ENCODE measurements at regions not wholly inside any gene's neighbourhood (a gene's known extent, or its start where the extent isn't known, plus 50 kb on each side); places are given as distances from the start of the nearest gene placed in this dataset.

GRCh38 chr21:43312011-43312410 lies 114.9 kb downstream of the SIK1 start:
- H3K9ac ChIP-seq (ENCODE audit: low read length): no peak overlapping the region
- no peaks in the 10 kb centered on the region for H3K9me3 ChIP-seq (ENCODE audit: low read length)
- no peak overlapping the region for H3K27ac ChIP-seq (ENCODE audit: low read depth, low read length)
- no peaks in the 10 kb centered on the region for H3K36me3 ChIP-seq (ENCODE audit: insufficient read depth, low read length)
- H3K27me3 ChIP-seq (ENCODE audit: control insufficient read depth in 1 of 2, insufficient read depth in 2 of 2, low read length in 2 of 2): no peaks in the 10 kb centered on the region
- H3K4me3 ChIP-seq (ENCODE audit: low read depth in 1 of 2, low read length in 2 of 2): no peak overlapping the region
- no peaks in the 10 kb centered on the region for H3K4me1 ChIP-seq (ENCODE audit: insufficient read depth, low read length)

GRCh38 chr21:43311301-43311817 lies 115.6 kb downstream of the SIK1 start:
- Histone ChIP-seq H3K27me3 (ENCODE audit: control insufficient read depth in 1 of 2, insufficient read depth in 2 of 2, low read length in 2 of 2) (no peaks in the 10 kb centered on the region), H3K27ac (ENCODE audit: low read depth, low read length) (no peak overlapping the region), H3K4me3 (ENCODE audit: low read depth in 1 of 2, low read length in 2 of 2) (no peak overlapping the region), H3K9ac (ENCODE audit: low read length) (no peak overlapping the region), H3K36me3 (ENCODE audit: insufficient read depth, low read length) (no peaks in the 10 kb centered on the region), H3K9me3 (ENCODE audit: low read length) (no peaks in the 10 kb centered on the region), H3K4me1 (ENCODE audit: insufficient read depth, low read length) (no peaks in the 10 kb centered on the region)

- Histone ChIP-seq H3K36me3 (ENCODE audit: insufficient read depth, low read length) (no peaks in the 10 kb centered on the region), H3K4me1 (ENCODE audit: insufficient read depth, low read length) (no peaks in the 10 kb centered on the region), H3K4me3 (ENCODE audit: low read depth in 1 of 2, low read length in 2 of 2) (no peak overlapping the region), H3K27me3 (ENCODE audit: control insufficient read depth in 1 of 2, insufficient read depth in 2 of 2, low read length in 2 of 2) (no peaks in the 10 kb centered on the region), H3K9ac (ENCODE audit: low read length) (no peak overlapping the region), H3K9me3 (ENCODE audit: low read length) (no peaks in the 10 kb centered on the region), H3K27ac (ENCODE audit: low read depth, low read length) (no peak overlapping the region)
Measured at GRCh38 chr21:43308815-43309283, 118.1 kb downstream of the SIK1 start.

- no peaks in the 10 kb centered on the region for H3K36me3 ChIP-seq (ENCODE audit: insufficient read depth, low read length)
- H3K27me3 ChIP-seq (ENCODE audit: control insufficient read depth in 1 of 2, insufficient read depth in 2 of 2, low read length in 2 of 2): no peaks in the 10 kb centered on the region
- no peak overlapping the region for H3K27ac ChIP-seq (ENCODE audit: low read depth, low read length)
- H3K9me3 ChIP-seq (ENCODE audit: low read length): no peaks in the 10 kb centered on the region
- no peak overlapping the region for H3K4me3 ChIP-seq (ENCODE audit: low read depth in 1 of 2, low read length in 2 of 2)
- H3K9ac ChIP-seq (ENCODE audit: low read length): no peak overlapping the region
- H3K4me1 ChIP-seq (ENCODE audit: insufficient read depth, low read length): no peaks in the 10 kb centered on the region
Measured at GRCh38 chr21:43308101-43308814, 118.7 kb downstream of the SIK1 start.

GRCh38 chr21:43307677-43308070 lies 119.3 kb downstream of the SIK1 start:
- Histone ChIP-seq H3K36me3 (ENCODE audit: insufficient read depth, low read length) (no peaks in the 10 kb centered on the region), H3K9ac (ENCODE audit: low read length) (no peak overlapping the region), H3K4me1 (ENCODE audit: insufficient read depth, low read length) (no peaks in the 10 kb centered on the region), H3K27ac (ENCODE audit: low read depth, low read length) (no peak overlapping the region), H3K4me3 (ENCODE audit: low read depth in 1 of 2, low read length in 2 of 2) (no peak overlapping the region), H3K27me3 (ENCODE audit: control insufficient read depth in 1 of 2, insufficient read depth in 2 of 2, low read length in 2 of 2) (no peaks in the 10 kb centered on the region), H3K9me3 (ENCODE audit: low read length) (no peaks in the 10 kb centered on the region)

- H3K27me3 ChIP-seq (ENCODE audit: control insufficient read depth in 1 of 2, insufficient read depth in 2 of 2, low read length in 2 of 2): no peaks in the 10 kb centered on the region
- no peak overlapping the region for H3K9ac ChIP-seq (ENCODE audit: low read length)
- no peaks in the 10 kb centered on the region for H3K4me1 ChIP-seq (ENCODE audit: insufficient read depth, low read length)
- H3K4me3 ChIP-seq (ENCODE audit: low read depth in 1 of 2, low read length in 2 of 2): no peak overlapping the region
- no peak overlapping the region for H3K27ac ChIP-seq (ENCODE audit: low read depth, low read length)
- no peaks in the 10 kb centered on the region for H3K36me3 ChIP-seq (ENCODE audit: insufficient read depth, low read length)
- no peaks in the 10 kb centered on the region for H3K9me3 ChIP-seq (ENCODE audit: low read length)
Measured at GRCh38 chr21:43306911-43307676, 119.8 kb downstream of the SIK1 start.

- no peaks in the 10 kb centered on the region for H3K4me1 ChIP-seq (ENCODE audit: insufficient read depth, low read length)
- no peaks in the 10 kb centered on the region for H3K9me3 ChIP-seq (ENCODE audit: low read length)
- no peak overlapping the region for H3K9ac ChIP-seq (ENCODE audit: low read length)
- H3K36me3 ChIP-seq (ENCODE audit: insufficient read depth, low read length): no peaks in the 10 kb centered on the region
- H3K27me3 ChIP-seq (ENCODE audit: control insufficient read depth in 1 of 2, insufficient read depth in 2 of 2, low read length in 2 of 2): no peaks in the 10 kb centered on the region
- H3K27ac ChIP-seq (ENCODE audit: low read depth, low read length): no peak overlapping the region
- no peak overlapping the region for H3K4me3 ChIP-seq (ENCODE audit: low read depth in 1 of 2, low read length in 2 of 2)
Measured at GRCh38 chr21:43306391-43306790, 120.5 kb downstream of the SIK1 start.

GRCh38 chr21:43305811-43306311 lies 121.1 kb downstream of the SIK1 start:
- Histone ChIP-seq H3K9ac (ENCODE audit: low read length) (no peak overlapping the region), H3K4me3 (ENCODE audit: low read depth in 1 of 2, low read length in 2 of 2) (no peak overlapping the region), H3K9me3 (ENCODE audit: low read length) (no peaks in the 10 kb centered on the region), H3K36me3 (ENCODE audit: insufficient read depth, low read length) (no peaks in the 10 kb centered on the region), H3K27ac (ENCODE audit: low read depth, low read length) (no peak overlapping the region), H3K4me1 (ENCODE audit: insufficient read depth, low read length) (no peaks in the 10 kb centered on the region), H3K27me3 (ENCODE audit: control insufficient read depth in 1 of 2, insufficient read depth in 2 of 2, low read length in 2 of 2) (no peaks in the 10 kb centered on the region)

- H3K9ac ChIP-seq (ENCODE audit: low read length): no peak overlapping the region
- H3K27ac ChIP-seq (ENCODE audit: low read depth, low read length): no peak overlapping the region
- H3K9me3 ChIP-seq (ENCODE audit: low read length): no peaks in the 10 kb centered on the region
- H3K4me3 ChIP-seq (ENCODE audit: low read depth in 1 of 2, low read length in 2 of 2): no peak overlapping the region
- no peaks in the 10 kb centered on the region for H3K36me3 ChIP-seq (ENCODE audit: insufficient read depth, low read length)
- no peaks in the 10 kb centered on the region for H3K4me1 ChIP-seq (ENCODE audit: insufficient read depth, low read length)
- no peaks in the 10 kb centered on the region for H3K27me3 ChIP-seq (ENCODE audit: control insufficient read depth in 1 of 2, insufficient read depth in 2 of 2, low read length in 2 of 2)
Measured at GRCh38 chr21:43305336-43305665, 121.6 kb downstream of the SIK1 start.

- Histone ChIP-seq H3K4me3 (ENCODE audit: low read depth in 1 of 2, low read length in 2 of 2) (no peak overlapping the region), H3K4me1 (ENCODE audit: insufficient read depth, low read length) (no peaks in the 10 kb centered on the region), H3K27me3 (ENCODE audit: control insufficient read depth in 1 of 2, insufficient read depth in 2 of 2, low read length in 2 of 2) (no peaks in the 10 kb centered on the region), H3K9me3 (ENCODE audit: low read length) (no peaks in the 10 kb centered on the region), H3K27ac (ENCODE audit: low read depth, low read length) (no peak overlapping the region), H3K9ac (ENCODE audit: low read length) (no peak overlapping the region), H3K36me3 (ENCODE audit: insufficient read depth, low read length) (no peaks in the 10 kb centered on the region)
Measured at GRCh38 chr21:43304621-43305335, 122.2 kb downstream of the SIK1 start.

- Histone ChIP-seq H3K27me3 (ENCODE audit: control insufficient read depth in 1 of 2, insufficient read depth in 2 of 2, low read length in 2 of 2) (no peaks in the 10 kb centered on the region), H3K36me3 (ENCODE audit: insufficient read depth, low read length) (no peaks in the 10 kb centered on the region), H3K9me3 (ENCODE audit: low read length) (no peaks in the 10 kb centered on the region), H3K4me3 (ENCODE audit: low read depth in 1 of 2, low read length in 2 of 2) (no peak overlapping the region), H3K4me1 (ENCODE audit: insufficient read depth, low read length) (no peaks in the 10 kb centered on the region), H3K27ac (ENCODE audit: low read depth, low read length) (no peak overlapping the region), H3K9ac (ENCODE audit: low read length) (no peak overlapping the region)
Measured at GRCh38 chr21:43304206-43304605, 122.7 kb downstream of the SIK1 start.
